HL-60/S4 treated with retinoic acid at 250 ng/mL for 4 days and 3 days (cell line): ENCODE measurements at regions not wholly inside any gene's neighbourhood (a gene's known extent, or its start where the extent isn't known, plus 50 kb on each side); places are given as distances from the start of the nearest gene placed in this dataset.
"Not testable (repeated sequence)": the region's sequence is repeated elsewhere in the genome, so short reads cannot be mapped to it uniquely, and the experiment has no call there.

ENCODE experiments used
- in situ Hi-C: fragments of 300-500 bp; cut with MboI; formaldehyde crosslinking; loops from 2 replicates; pipeline ENCODE4 v1.7.0; 2022; ENCODE audit warnings: low sequenced_read_pairs

DNA sequence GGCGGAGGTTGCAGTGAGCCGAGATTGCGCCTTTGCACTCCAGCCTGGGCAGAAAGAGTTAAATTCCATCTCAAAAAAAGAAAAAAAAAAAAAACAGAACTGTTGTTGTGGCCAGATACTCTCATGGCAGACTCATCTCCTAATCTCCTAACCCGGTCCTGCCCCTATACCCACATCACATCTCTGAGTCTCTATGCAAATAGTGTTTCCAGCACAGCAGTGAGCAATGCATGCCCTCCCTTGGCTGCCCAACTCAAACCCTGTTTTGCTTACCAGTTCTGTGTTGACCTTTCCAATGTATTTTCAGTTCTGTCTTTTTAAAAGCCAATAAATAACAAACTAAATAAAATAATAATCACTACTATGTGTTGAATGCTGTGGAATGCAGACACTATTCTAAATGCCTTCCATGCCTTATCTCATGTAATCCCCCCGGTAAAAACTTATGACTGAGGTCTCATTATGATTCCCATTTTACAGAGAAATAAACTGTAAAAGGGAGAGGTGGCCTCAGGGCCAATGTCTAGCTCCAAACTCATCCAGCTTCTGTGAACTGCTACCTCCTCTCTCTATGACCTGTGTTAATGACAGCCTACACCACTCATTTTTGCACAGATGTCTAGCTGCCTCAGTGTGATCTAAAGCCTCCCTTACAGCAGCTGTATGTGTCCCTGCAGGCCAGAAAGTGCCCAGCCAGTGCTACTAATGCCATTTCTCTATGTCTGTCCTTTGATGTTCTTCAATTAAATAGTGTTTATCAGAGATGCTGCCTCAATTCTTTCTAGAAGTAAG is 289.8 kb downstream of the HS3ST3B1 start:
- in situ Hi-C loops, result no loop called here

DNA sequence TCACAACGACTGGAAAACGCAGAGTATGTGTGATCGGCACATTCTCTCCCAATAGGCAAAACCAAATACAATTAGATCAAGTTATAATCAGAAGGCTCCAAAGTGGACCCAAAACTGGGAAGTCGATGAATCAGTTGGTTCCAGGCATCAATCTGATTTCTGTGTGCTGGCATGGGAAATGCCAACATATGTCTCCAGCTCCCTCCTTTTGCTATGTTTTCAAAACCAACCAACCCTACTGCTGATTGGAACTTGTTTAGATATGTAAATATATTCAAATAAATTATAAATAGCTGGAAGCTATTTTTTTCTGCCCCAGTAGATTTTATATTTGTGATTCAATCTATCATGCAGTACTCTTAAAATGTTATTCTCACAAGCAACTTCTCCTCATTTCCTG is 284.2 kb downstream of the HS3ST3B1 start:
- in situ Hi-C loops, result no loop called here

- in situ Hi-C loops, result no loop called here
Measured at GRCh38 chr17:14582996-14583395, 282.1 kb downstream of the HS3ST3B1 start.

- in situ Hi-C loops, result no loop called here
Measured at GRCh38 chr17:14581186-14581830, 280.4 kb downstream of the HS3ST3B1 start.

- in situ Hi-C loops, result no loop called here
Measured at GRCh38 chr17:14580499-14580898, 279.6 kb downstream of the HS3ST3B1 start.

- in situ Hi-C loops, result no loop called here
Measured at GRCh38 chr17:14579716-14580115, 278.8 kb downstream of the HS3ST3B1 start.

DNA sequence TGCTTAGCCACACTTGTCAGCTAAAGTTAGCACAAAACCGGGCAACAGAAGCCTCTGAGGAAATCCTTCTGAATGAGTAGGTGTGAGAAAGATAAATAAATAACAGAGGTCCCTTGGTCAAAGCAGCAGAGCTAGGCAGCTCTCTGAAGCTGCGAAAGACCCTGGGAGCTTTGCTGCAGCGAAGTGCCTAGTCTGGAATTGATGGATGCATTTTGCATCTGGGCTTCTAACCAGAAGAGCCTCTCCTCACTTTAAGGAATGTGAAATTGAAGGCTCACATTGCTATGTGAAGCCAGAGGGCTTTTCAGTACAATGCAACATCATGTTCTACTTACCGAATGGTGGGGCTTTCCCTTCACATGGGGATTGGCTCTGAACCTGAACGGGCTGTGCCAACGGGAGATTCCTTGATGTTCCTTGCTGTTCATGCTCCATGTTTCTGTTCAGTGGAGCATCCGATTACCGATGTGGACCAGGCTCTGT is 274.6 kb downstream of the HS3ST3B1 start:
- in situ Hi-C loops, result no loop called here

- in situ Hi-C loops, result not testable (repeated sequence)
Measured at GRCh38 chr17:14560325-14560724, 259.4 kb downstream of the HS3ST3B1 start.

GRCh38 chr17:14559264-14560119 is 258.6 kb downstream of the HS3ST3B1 start:
- in situ Hi-C loops, result no loop called here

DNA sequence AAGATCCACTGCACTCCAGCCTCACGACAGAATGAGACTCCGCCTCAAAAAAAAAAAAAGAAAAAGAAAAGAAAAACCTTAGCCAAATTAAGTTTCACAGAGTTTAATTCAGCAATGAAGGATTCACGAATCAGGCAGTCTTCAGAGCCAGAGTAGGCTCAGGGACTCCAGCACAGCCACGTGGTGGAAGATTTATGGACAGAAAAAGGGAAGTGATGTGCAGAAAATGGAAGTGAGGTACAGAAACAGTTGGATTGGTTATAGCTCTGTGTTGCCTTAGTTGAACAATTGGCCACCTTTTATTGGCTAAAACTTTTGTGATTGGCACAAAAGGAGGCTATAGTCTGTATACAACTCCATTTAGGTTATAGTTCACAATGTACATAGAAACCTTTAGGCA is 256.6 kb downstream of the HS3ST3B1 start:
- in situ Hi-C loops, result no loop called here

DNA sequence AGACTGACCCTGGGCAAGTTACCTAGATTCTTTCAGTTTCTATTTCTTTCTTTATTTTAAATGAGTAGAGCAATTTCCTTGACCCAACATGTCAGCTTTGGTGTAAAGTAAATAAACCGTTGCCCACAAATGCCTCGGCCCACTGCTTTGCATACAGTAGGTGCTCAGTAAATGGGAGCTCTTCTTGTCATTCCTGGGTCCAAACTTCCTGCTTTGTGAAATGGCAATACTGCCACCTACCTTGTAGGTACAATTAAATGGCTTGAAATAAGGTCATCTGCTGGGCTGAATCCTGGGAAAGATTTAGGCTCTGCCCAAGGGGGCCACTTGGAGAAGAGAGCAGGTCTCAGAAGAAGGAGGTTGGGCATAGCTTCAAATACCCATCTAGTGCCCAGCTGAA is 253.0 kb downstream of the HS3ST3B1 start:
- in situ Hi-C loops, result no loop called here

DNA sequence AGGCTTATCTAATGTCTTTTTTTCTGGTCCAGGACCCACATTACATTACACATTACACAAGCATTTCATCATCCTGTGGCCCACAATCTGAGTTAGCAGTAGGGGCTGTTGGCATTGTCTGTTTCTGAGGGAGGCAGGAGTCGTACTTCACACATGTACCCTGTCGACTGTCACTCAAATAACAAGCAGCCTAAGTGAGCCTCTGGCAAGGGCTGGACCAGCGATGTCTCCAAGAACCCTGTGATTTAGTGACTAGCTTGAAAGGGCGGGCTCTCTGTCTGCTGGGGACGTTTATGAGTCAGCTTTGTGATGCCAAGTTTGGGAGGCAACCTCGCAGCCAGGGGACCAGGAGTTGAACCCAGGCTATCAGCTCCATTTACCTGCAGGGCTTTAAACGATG is 251.4 kb downstream of the HS3ST3B1 start:
- in situ Hi-C loops, result no loop called here

GRCh38 chr17:14547556-14547955 is 246.7 kb downstream of the HS3ST3B1 start:
- in situ Hi-C loops, result no loop called here

- in situ Hi-C loops, result no loop called here
Measured at GRCh38 chr17:14547016-14547415, 246.1 kb downstream of the HS3ST3B1 start.

DNA sequence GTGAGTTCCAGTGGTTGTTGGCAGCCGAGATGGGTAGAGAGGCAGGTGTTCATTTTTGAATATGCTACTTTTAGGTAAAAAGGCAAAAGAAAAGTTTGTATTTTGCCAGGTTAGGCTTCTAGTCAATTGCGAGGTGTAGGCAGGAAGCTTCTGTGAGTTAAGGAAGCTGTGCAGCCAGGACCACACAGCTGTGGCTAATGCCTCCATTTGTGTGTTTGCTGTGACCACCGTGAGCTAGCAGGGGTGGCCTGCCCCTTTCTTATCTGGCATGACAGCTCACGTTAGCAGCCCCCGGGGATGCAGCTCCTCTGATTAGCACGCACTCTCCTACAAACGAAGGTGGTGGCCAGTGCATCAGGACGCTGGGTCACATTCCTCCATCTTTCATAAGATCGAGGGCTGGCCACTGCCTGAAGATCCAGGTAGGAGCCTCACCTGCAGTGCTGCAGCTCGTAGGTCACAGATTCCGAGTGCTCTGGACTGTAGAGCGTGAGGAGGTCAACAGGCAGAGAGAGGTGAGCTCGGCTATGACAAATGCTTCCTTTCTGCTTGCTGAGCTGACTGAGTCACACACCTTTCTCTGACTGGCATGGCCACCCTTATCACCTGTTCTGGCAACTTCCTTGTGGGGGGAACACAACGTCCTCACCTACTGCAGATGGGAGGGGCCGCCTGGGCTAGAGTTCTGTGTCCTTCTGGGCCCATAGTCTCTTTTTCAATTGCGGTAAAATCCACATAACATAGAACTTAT is 244.4 kb downstream of the HS3ST3B1 start:
- in situ Hi-C loops, result no loop called here

- in situ Hi-C loops, result no loop called here
Measured at GRCh38 chr17:14541714-14542113, 240.8 kb downstream of the HS3ST3B1 start.

DNA sequence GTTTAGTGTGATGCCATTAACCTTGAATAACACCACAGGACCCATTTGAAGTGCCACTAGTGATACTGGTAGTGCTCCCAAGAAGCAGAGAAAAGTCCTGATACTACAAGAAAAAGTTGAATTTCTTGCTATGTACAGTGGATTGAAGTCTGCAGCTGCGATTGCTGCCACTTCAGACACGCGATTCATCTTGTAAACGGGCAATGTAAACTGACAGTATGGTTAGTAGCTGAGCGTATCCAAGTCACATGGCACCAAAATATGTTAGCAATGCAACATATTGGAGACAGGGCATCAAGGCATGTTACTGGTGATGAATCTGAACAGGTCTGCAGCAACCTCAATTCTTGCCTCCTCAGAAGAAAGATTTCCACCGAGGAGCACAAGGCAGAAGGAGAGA is 238.9 kb downstream of the HS3ST3B1 start:
- in situ Hi-C loops, result no loop called here

- in situ Hi-C loops, result not testable (repeated sequence)
Measured at GRCh38 chr17:14532242-14532641, 231.4 kb downstream of the HS3ST3B1 start.

- in situ Hi-C loops, result no loop called here
Measured at GRCh38 chr17:14525551-14526455, 224.9 kb downstream of the HS3ST3B1 start.
